ENCODE measurements at regions not wholly inside any gene's neighbourhood (a gene's known extent, or its start where the extent isn't known, plus 50 kb on each side); places are given as distances from the start of the nearest gene placed in this dataset.

DNA sequence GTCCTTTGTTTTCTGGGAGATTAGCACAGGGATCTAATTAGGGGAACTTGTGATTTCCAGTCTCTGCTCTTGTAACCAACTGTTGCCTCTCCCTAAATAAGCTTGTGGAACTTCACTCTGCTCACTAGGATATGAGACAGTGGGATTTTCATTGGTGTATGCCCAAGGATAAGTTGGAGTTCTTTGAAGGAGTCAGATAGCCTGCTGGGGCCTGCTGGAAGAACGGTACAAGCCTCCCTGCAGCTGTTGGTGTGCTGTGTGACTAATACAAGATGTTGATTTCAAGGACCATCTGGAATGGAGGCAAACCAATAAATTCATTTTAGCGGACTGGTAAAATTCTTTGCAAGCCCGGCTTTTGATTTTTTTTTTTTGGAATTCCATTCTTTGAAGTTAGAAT is 167.0 kb downstream of the AASDH start:
- no peaks in the 10 kb centered on the region for H3K79me2 ChIP-seq
- WGBS (ENCODE audit: low lambda C conversion rate, missing lambda C conversion rate) = 49% methylated on average over 3 of the region's 3 CpGs
- no peaks in the 10 kb centered on the region for H3K27me3 ChIP-seq
- no peaks in the 10 kb centered on the region for H3K9me2 ChIP-seq (replicated peaks; ENCODE audit: insufficient read depth)
- no peaks in the 10 kb centered on the region for H3K9me3 ChIP-seq (ENCODE audit: low read depth)
- peaks cover 16% of the 10 kb centered on the region for H3K4me1 ChIP-seq (ENCODE audit: insufficient read depth)
- no peaks in the 10 kb centered on the region for H3K36me3 ChIP-seq (replicated peaks; ENCODE audit: insufficient read depth, low read depth)
- no peak overlapping the region for H3K4me2 ChIP-seq
- H3K4me3 ChIP-seq = no peak overlapping the region
- H3K27ac ChIP-seq = peak overlapping the region; percentile 19
- H4K20me1 ChIP-seq (ENCODE audit: insufficient read depth, poor library complexity, severe bottlenecking) = no peaks in the 10 kb centered on the region
- no peak for DNase-seq (ENCODE audit: low spot score)
- TF ChIP-seq EZH2 (IDR thresholded peaks at IDR 0.05; ENCODE audit: borderline replicate concordance) (no peak), EZH2phosphoT487 (IDR thresholded peaks at IDR 0.05; ENCODE audit: low read depth, severe bottlenecking, unreplicated experiment) (no peak)
- TF ChIP-seq, protein P1, sequence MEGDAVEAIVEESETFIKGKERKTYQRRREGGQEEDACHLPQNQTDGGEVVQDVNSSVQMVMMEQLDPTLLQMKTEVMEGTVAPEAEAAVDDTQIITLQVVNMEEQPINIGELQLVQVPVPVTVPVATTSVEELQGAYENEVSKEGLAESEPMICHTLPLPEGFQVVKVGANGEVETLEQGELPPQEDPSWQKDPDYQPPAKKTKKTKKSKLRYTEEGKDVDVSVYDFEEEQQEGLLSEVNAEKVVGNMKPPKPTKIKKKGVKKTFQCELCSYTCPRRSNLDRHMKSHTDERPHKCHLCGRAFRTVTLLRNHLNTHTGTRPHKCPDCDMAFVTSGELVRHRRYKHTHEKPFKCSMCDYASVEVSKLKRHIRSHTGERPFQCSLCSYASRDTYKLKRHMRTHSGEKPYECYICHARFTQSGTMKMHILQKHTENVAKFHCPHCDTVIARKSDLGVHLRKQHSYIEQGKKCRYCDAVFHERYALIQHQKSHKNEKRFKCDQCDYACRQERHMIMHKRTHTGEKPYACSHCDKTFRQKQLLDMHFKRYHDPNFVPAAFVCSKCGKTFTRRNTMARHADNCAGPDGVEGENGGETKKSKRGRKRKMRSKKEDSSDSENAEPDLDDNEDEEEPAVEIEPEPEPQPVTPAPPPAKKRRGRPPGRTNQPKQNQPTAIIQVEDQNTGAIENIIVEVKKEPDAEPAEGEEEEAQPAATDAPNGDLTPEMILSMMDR (IDR thresholded peaks at IDR 0.05; ENCODE audit: poor library complexity) = no peak
- H2AFZ ChIP-seq = no peak overlapping the region

DNA sequence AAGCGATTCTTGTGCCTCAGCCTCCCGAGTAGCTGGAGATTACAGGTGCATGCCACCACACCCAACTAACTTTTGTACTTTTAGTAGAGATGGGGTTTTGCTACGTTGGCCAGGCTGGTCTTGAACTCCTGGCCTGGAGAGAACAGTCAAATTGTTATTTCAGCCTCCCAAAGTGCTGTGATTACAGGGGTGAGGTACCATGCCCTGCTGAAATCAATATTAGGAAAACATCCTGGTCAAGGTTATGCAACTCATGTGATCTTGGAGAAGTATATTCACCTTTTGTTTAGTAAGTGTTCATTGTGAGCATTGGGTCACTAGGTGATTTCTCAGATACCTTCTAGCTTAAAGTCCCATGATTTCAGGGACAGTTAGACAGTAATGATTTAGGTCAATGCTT is 167.8 kb downstream of the AASDH start:
- H3K79me2 ChIP-seq = no peaks in the 10 kb centered on the region
- no peak overlapping the region for H3K4me3 ChIP-seq
- peaks cover 16% of the 10 kb centered on the region for H3K4me1 ChIP-seq (ENCODE audit: insufficient read depth)
- no peaks in the 10 kb centered on the region for H3K27me3 ChIP-seq
- peak overlapping the region; percentile 92 for H3K27ac ChIP-seq
- H2AFZ ChIP-seq = no peak overlapping the region
- no peaks in the 10 kb centered on the region for H3K9me2 ChIP-seq (replicated peaks; ENCODE audit: insufficient read depth)
- WGBS (ENCODE audit: low lambda C conversion rate, missing lambda C conversion rate) = 88% methylated on average over 3 of the region's 3 CpGs
- DNase-seq (ENCODE audit: low spot score) = no peak
- no peak for TF ChIP-seq EZH2phosphoT487 (IDR thresholded peaks at IDR 0.05; ENCODE audit: low read depth, severe bottlenecking, unreplicated experiment)
- TF ChIP-seq, protein P1 (IDR thresholded peaks at IDR 0.05; ENCODE audit: poor library complexity) = no peak
- TF ChIP-seq EZH2 (IDR thresholded peaks at IDR 0.05; ENCODE audit: borderline replicate concordance) = no peak
- H4K20me1 ChIP-seq (ENCODE audit: insufficient read depth, poor library complexity, severe bottlenecking) = no peaks in the 10 kb centered on the region
- H3K9me3 ChIP-seq (ENCODE audit: low read depth) = no peaks in the 10 kb centered on the region
- no peaks in the 10 kb centered on the region for H3K36me3 ChIP-seq (replicated peaks; ENCODE audit: insufficient read depth, low read depth)
- H3K4me2 ChIP-seq = no peak overlapping the region

DNA sequence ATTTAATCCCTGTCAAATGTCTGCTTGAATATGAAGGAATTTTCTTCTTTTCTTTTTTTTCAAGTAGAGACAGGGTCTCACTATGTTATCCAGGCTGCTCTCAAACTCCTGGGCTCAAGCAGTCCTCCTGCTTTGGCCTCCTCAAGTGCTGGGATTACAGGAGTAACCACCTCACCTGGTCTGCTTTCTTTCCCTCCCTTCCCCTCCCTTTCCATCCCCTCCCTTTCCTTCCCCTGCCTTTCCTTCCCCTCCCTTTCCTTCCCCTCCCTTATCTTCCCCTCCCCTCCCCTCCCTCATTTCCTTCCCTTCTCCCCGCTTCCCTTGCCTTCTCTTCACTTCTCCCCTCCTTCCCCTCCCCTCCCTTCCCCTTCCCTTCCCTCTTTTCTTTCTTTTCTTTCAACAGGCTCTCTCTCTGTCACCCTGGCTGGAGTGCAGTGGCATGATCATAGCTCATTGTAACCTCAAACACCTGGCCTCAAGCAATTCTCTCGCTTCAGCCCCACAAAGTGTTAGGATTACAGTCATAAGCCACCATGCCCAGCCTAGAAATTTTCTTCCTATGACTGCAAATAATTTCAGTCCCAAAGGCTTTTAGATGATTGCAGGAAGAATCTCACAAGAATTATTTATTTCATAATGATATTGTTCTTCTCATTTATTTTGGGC is 168.9 kb downstream of the AASDH start:
- H3K36me3 ChIP-seq (replicated peaks; ENCODE audit: insufficient read depth, low read depth) = no peaks in the 10 kb centered on the region
- H3K27me3 ChIP-seq = no peaks in the 10 kb centered on the region
- peak overlapping the region; percentile 62 for H3K4me2 ChIP-seq
- peaks cover 16% of the 10 kb centered on the region for H3K4me1 ChIP-seq (ENCODE audit: insufficient read depth)
- H3K27ac ChIP-seq = peak overlapping the region; percentile 92
- no peak for DNase-seq (ENCODE audit: low spot score)
- no peaks in the 10 kb centered on the region for H4K20me1 ChIP-seq (ENCODE audit: insufficient read depth, poor library complexity, severe bottlenecking)
- H3K4me3 ChIP-seq = no peak overlapping the region
- H3K9me2 ChIP-seq (replicated peaks; ENCODE audit: insufficient read depth) = no peaks in the 10 kb centered on the region
- H3K79me2 ChIP-seq = no peaks in the 10 kb centered on the region
- H2AFZ ChIP-seq = no peak overlapping the region
- TF ChIP-seq, protein P1 (IDR thresholded peaks at IDR 0.05; ENCODE audit: poor library complexity) = no peak
- TF ChIP-seq EZH2phosphoT487 (IDR thresholded peaks at IDR 0.05; ENCODE audit: low read depth, severe bottlenecking, unreplicated experiment) (no peak), EZH2 (IDR thresholded peaks at IDR 0.05; ENCODE audit: borderline replicate concordance) (no peak)
- WGBS (ENCODE audit: low lambda C conversion rate, missing lambda C conversion rate) = 88% methylated on average over 1 of the region's 2 CpGs
- no peaks in the 10 kb centered on the region for H3K9me3 ChIP-seq (ENCODE audit: low read depth)
